ENCODE measurements at regions not wholly inside any gene's neighbourhood (a gene's known extent, or its start where the extent isn't known, plus 50 kb on each side); places are given as distances from the start of the nearest gene placed in this dataset.

DNA sequence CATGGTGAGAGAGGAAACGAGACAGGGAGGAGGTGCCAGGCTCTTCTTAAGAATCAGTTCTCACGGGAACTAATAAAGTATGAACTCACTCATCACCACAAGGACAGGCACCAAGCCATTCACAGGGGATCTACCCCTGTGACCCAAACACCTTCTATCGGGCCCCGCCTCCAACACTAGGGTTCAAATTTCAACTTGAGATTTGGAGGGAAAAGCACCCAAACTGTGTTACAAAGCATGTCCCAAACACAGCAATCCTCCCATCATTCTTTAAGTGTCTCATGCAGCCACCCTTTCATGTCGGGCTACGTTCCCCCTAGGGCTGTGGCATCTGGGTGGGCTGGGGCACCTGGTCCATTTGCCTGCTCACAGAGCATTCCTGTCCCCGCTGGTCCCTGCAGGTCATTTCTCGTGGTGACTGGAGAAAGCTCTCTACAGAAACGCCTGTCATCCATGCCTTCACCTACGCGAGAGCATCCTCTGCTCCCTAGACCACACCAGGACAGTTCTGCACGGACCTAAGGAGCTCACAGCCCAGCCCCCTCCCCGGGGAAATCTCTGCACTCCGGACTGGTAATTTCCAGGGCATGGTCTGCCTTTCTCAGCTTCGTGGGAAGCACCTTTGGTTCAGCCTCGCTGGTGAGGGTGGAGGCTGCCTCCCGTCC is 79.6 kb downstream of the TTLL2 start:
- TF ChIP-seq, protein P1, sequence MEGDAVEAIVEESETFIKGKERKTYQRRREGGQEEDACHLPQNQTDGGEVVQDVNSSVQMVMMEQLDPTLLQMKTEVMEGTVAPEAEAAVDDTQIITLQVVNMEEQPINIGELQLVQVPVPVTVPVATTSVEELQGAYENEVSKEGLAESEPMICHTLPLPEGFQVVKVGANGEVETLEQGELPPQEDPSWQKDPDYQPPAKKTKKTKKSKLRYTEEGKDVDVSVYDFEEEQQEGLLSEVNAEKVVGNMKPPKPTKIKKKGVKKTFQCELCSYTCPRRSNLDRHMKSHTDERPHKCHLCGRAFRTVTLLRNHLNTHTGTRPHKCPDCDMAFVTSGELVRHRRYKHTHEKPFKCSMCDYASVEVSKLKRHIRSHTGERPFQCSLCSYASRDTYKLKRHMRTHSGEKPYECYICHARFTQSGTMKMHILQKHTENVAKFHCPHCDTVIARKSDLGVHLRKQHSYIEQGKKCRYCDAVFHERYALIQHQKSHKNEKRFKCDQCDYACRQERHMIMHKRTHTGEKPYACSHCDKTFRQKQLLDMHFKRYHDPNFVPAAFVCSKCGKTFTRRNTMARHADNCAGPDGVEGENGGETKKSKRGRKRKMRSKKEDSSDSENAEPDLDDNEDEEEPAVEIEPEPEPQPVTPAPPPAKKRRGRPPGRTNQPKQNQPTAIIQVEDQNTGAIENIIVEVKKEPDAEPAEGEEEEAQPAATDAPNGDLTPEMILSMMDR (IDR thresholded peaks at IDR 0.05; ENCODE audit: low read depth, low read length), result no peak
- TF ChIP-seq POLR2A (IDR thresholded peaks at IDR 0.05; ENCODE audit: extremely low read depth, insufficient read length) (no peak), MYC (IDR thresholded peaks at IDR 0.05; ENCODE audit: low read depth, low read length) (no peak)
- TF ChIP-seq, protein P2, sequence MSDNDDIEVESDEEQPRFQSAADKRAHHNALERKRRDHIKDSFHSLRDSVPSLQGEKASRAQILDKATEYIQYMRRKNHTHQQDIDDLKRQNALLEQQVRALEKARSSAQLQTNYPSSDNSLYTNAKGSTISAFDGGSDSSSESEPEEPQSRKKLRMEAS (IDR thresholded peaks at IDR 0.05; ENCODE audit: low read depth, low read length), result no peak

All from NB4 (cell line).